ENCODE measurements at regions not wholly inside any gene's neighbourhood (a gene's known extent, or its start where the extent isn't known, plus 50 kb on each side); places are given as distances from the start of the nearest gene placed in this dataset.

DNA sequence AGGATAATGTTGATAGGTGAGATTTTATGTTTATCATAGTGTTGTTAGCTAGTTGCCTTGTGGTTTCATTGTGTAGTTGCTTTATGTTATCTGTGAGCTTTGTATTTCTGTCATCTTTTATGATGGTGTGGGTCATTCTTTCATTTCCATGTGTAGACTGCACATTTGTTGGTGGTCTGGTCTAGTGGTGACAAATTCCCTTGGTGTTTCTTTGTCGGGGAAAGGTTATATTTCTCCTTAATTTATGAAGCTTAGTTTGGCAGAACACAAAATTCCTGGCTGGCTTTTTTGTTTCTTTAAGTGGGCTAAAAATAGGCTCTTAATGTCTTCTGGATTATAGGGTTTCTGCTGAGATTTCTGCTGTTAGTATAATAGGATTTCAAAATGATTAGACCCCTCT is 347.2 kb upstream of the ADAMTS5 start:
- Histone ChIP-seq H2BK12ac (ENCODE audit: low read length) (no peak overlapping the region), H2AK5ac (ENCODE audit: low read length) (no peak overlapping the region), H3K79me2 (ENCODE audit: control insufficient read depth, insufficient read depth, low read length, poor library complexity) (no peaks in the 10 kb centered on the region), H3K4ac (ENCODE audit: low read depth, low read length) (no peak overlapping the region), H2BK120ac (ENCODE audit: insufficient read depth, low read length, poor library complexity) (no peak overlapping the region), H2AFZ (ENCODE audit: insufficient read depth, low read length, poor library complexity) (no peak overlapping the region), H4K8ac (ENCODE audit: low read depth, low read length) (no peak overlapping the region), H2BK5ac (ENCODE audit: low read depth, low read length, poor library complexity) (no peak overlapping the region), H3K23ac (ENCODE audit: low read length) (no peak overlapping the region), H4K91ac (ENCODE audit: low read depth, low read length) (no peak overlapping the region), H3K18ac (ENCODE audit: low read length) (no peak overlapping the region), H3K27me3 (ENCODE audit: insufficient read depth, low read length) (no peaks in the 10 kb centered on the region), H3K36me3 (ENCODE audit: control insufficient read depth in 1 of 2, insufficient read depth in 2 of 2, low read length in 2 of 2) (no peaks in the 10 kb centered on the region), H3K9ac (ENCODE audit: low read length) (no peak overlapping the region), H3K14ac (ENCODE audit: low read length) (no peak overlapping the region), H3K9me3 (ENCODE audit: insufficient read depth, low read depth, low read length) (no peaks in the 10 kb centered on the region), H3K27ac (ENCODE audit: low read depth, low read length) (no peak overlapping the region), H3K4me1 (ENCODE audit: control insufficient read depth in 1 of 2, insufficient read depth in 2 of 2, low read length in 2 of 2) (no peaks in the 10 kb centered on the region), H3K4me2 (ENCODE audit: low read length) (no peak overlapping the region), H4K12ac (ENCODE audit: low read depth, low read length) (no peak overlapping the region), H3K79me1 (ENCODE audit: low read length) (no peaks in the 10 kb centered on the region), H3K4me3 (ENCODE audit: low read depth, low read length) (no peak overlapping the region)
- DNase-seq, result no peak
- no CpG with 5 or more reads among the region's 1 CpG for WGBS (ENCODE audit: extremely low coverage, insufficient coverage, insufficient read length)

DNA sequence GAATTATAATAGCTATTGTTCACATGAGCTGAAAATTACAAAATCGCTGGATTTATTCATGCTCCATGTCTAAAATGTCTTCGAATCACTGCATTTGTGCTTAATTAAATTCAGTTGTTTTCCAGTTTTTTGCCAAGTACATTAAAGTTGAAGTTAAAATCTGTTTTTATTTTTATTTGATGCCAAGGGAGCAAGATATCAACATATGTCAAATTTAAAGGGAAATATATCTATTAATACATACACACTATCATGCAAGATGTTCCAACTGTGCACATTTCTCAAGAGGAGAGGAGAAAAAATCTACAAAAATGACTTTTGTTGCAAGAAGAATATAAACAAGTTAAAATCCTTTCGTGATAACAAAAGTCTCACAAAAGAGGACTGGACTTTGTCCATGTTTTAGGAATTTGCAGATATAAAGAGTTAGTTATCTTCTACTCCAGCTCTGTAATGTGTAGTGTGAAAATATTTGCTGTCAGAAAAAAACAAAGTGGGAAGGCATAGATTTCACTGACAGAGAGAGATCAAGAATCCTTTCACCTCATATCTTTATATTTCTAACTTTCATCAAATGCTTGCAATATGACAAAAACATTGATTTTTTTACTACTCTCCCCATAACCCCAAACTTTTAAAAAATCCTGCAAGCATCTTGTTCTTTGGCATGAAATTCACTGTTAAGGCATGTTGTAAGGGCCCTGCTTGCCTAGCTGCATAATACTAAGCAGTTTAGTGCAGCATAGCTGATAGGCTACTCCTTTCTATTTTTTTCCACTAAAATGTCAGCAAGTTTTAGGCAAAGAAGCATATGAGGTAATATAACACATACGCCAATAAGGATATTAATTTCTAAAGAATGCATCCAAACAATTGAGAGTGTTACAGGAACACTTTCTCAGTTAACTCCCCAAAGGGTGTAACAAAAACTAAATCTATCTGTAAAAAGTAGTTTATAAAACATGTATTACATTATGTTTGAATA is 340.2 kb upstream of the ADAMTS5 start:
- H3K79me1 ChIP-seq (ENCODE audit: low read length), result no peaks in the 10 kb centered on the region
- no peak overlapping the region for H2BK12ac ChIP-seq (ENCODE audit: low read length)
- H2AFZ ChIP-seq (ENCODE audit: insufficient read depth, low read length, poor library complexity), result no peak overlapping the region
- no peak overlapping the region for H3K4ac ChIP-seq (ENCODE audit: low read depth, low read length)
- no peak overlapping the region for H2AK5ac ChIP-seq (ENCODE audit: low read length)
- no peak overlapping the region for H2BK120ac ChIP-seq (ENCODE audit: insufficient read depth, low read length, poor library complexity)
- H4K8ac ChIP-seq (ENCODE audit: low read depth, low read length), result no peak overlapping the region
- no peaks in the 10 kb centered on the region for H3K36me3 ChIP-seq (ENCODE audit: control insufficient read depth in 1 of 2, insufficient read depth in 2 of 2, low read length in 2 of 2)
- no peak overlapping the region for H3K4me3 ChIP-seq (ENCODE audit: low read depth, low read length)
- no peaks in the 10 kb centered on the region for H3K79me2 ChIP-seq (ENCODE audit: control insufficient read depth, insufficient read depth, low read length, poor library complexity)
- H2BK5ac ChIP-seq (ENCODE audit: low read depth, low read length, poor library complexity), result no peak overlapping the region
- H3K23ac ChIP-seq (ENCODE audit: low read length), result no peak overlapping the region
- DNase-seq, result no peak
- H3K4me1 ChIP-seq (ENCODE audit: control insufficient read depth in 1 of 2, insufficient read depth in 2 of 2, low read length in 2 of 2), result no peaks in the 10 kb centered on the region
- H3K27me3 ChIP-seq (ENCODE audit: insufficient read depth, low read length), result no peaks in the 10 kb centered on the region
- no peak overlapping the region for H4K91ac ChIP-seq (ENCODE audit: low read depth, low read length)
- H4K12ac ChIP-seq (ENCODE audit: low read depth, low read length), result no peak overlapping the region
- no peak overlapping the region for H3K4me2 ChIP-seq (ENCODE audit: low read length)
- no CpG with 5 or more reads among the region's 4 CpGs for WGBS (ENCODE audit: extremely low coverage, insufficient coverage, insufficient read length)
- no peak overlapping the region for H3K18ac ChIP-seq (ENCODE audit: low read length)
- H3K9me3 ChIP-seq (ENCODE audit: insufficient read depth, low read depth, low read length), result no peaks in the 10 kb centered on the region
- no peak overlapping the region for H3K9ac ChIP-seq (ENCODE audit: low read length)
- H3K27ac ChIP-seq (ENCODE audit: low read depth, low read length), result no peak overlapping the region
- no peak overlapping the region for H3K14ac ChIP-seq (ENCODE audit: low read length)

DNA sequence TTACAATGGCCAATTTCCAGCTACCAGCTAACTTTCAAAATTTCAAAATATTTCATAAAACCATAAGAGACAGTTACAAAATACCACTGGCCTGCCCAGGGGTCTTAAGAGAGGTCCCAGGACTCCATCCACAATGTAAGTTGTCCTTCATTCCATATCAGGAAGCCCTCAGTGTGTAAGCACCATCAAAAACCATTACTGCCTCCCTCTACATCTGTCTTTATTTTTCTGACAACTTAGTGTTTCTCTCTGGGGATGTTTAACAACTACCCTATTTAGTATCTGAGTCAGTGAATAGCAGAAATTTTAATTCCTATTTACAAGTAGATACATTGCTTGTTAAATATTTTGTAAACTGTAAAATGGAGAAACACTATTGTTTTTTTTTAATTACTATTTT is 339.3 kb upstream of the ADAMTS5 start:
- no peak overlapping the region for H3K4ac ChIP-seq (ENCODE audit: low read depth, low read length)
- no peak overlapping the region for H2BK12ac ChIP-seq (ENCODE audit: low read length)
- H2AK5ac ChIP-seq (ENCODE audit: low read length), result no peak overlapping the region
- H3K79me1 ChIP-seq (ENCODE audit: low read length), result no peaks in the 10 kb centered on the region
- no peak overlapping the region for H3K4me2 ChIP-seq (ENCODE audit: low read length)
- H3K27ac ChIP-seq (ENCODE audit: low read depth, low read length), result no peak overlapping the region
- no peaks in the 10 kb centered on the region for H3K9me3 ChIP-seq (ENCODE audit: insufficient read depth, low read depth, low read length)
- no peak overlapping the region for H3K18ac ChIP-seq (ENCODE audit: low read length)
- no peaks in the 10 kb centered on the region for H3K27me3 ChIP-seq (ENCODE audit: insufficient read depth, low read length)
- H3K4me3 ChIP-seq (ENCODE audit: low read depth, low read length), result no peak overlapping the region
- DNase-seq, result no peak
- H3K36me3 ChIP-seq (ENCODE audit: control insufficient read depth in 1 of 2, insufficient read depth in 2 of 2, low read length in 2 of 2), result no peaks in the 10 kb centered on the region
- no peak overlapping the region for H2BK120ac ChIP-seq (ENCODE audit: insufficient read depth, low read length, poor library complexity)
- no peaks in the 10 kb centered on the region for H3K79me2 ChIP-seq (ENCODE audit: control insufficient read depth, insufficient read depth, low read length, poor library complexity)
- no peaks in the 10 kb centered on the region for H3K4me1 ChIP-seq (ENCODE audit: control insufficient read depth in 1 of 2, insufficient read depth in 2 of 2, low read length in 2 of 2)
- no peak overlapping the region for H3K9ac ChIP-seq (ENCODE audit: low read length)
- no peak overlapping the region for H3K14ac ChIP-seq (ENCODE audit: low read length)
- no peak overlapping the region for H2AFZ ChIP-seq (ENCODE audit: insufficient read depth, low read length, poor library complexity)
- no peak overlapping the region for H4K12ac ChIP-seq (ENCODE audit: low read depth, low read length)
- H2BK5ac ChIP-seq (ENCODE audit: low read depth, low read length, poor library complexity), result no peak overlapping the region
- no peak overlapping the region for H4K8ac ChIP-seq (ENCODE audit: low read depth, low read length)
- H4K91ac ChIP-seq (ENCODE audit: low read depth, low read length), result no peak overlapping the region
- H3K23ac ChIP-seq (ENCODE audit: low read length), result no peak overlapping the region

DNA sequence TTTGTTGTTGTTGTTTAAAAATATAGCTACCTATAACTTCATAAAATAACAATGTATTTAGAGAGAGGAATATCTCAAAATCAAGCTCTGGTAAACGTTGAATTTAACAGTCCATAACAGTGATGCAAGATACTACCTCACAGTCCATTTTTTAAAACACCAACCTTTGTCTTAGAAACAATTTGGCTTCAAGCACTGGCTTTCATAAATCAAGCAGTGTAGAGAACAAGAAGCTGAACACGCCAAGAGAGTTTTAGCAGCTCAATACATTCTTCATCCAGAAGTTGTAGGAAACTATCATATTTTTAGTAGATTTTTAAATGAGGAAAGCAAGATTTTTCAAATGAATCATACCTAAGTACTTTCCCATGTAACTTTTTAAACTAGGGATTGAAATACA is 334.3 kb upstream of the ADAMTS5 start:
- Histone ChIP-seq H3K4me2 (ENCODE audit: low read length) (no peak overlapping the region), H3K23ac (ENCODE audit: low read length) (no peak overlapping the region), H2BK5ac (ENCODE audit: low read depth, low read length, poor library complexity) (no peak overlapping the region), H3K4me1 (ENCODE audit: control insufficient read depth in 1 of 2, insufficient read depth in 2 of 2, low read length in 2 of 2) (no peaks in the 10 kb centered on the region), H2AFZ (ENCODE audit: insufficient read depth, low read length, poor library complexity) (no peak overlapping the region), H3K4ac (ENCODE audit: low read depth, low read length) (no peak overlapping the region), H3K18ac (ENCODE audit: low read length) (no peak overlapping the region), H3K36me3 (ENCODE audit: control insufficient read depth in 1 of 2, insufficient read depth in 2 of 2, low read length in 2 of 2) (no peaks in the 10 kb centered on the region), H2AK5ac (ENCODE audit: low read length) (no peak overlapping the region), H3K4me3 (ENCODE audit: low read depth, low read length) (no peak overlapping the region), H3K9me3 (ENCODE audit: insufficient read depth, low read depth, low read length) (no peaks in the 10 kb centered on the region), H4K8ac (ENCODE audit: low read depth, low read length) (no peak overlapping the region), H3K79me2 (ENCODE audit: control insufficient read depth, insufficient read depth, low read length, poor library complexity) (no peaks in the 10 kb centered on the region), H2BK120ac (ENCODE audit: insufficient read depth, low read length, poor library complexity) (no peak overlapping the region), H2BK12ac (ENCODE audit: low read length) (no peak overlapping the region), H3K9ac (ENCODE audit: low read length) (no peak overlapping the region), H3K14ac (ENCODE audit: low read length) (no peak overlapping the region), H4K12ac (ENCODE audit: low read depth, low read length) (no peak overlapping the region), H3K27me3 (ENCODE audit: insufficient read depth, low read length) (no peaks in the 10 kb centered on the region), H3K79me1 (ENCODE audit: low read length) (no peaks in the 10 kb centered on the region), H3K27ac (ENCODE audit: low read depth, low read length) (no peak overlapping the region), H4K91ac (ENCODE audit: low read depth, low read length) (no peak overlapping the region)
- DNase-seq, result no peak
- no CpG with 5 or more reads among the region's 2 CpGs for WGBS (ENCODE audit: extremely low coverage, insufficient coverage, insufficient read length)
